SIG-M5 treated with dmso at 0.1 percent for 504 hours (cell line): ENCODE measurements at regions not wholly inside any gene's neighbourhood (a gene's known extent, or its start where the extent isn't known, plus 50 kb on each side); places are given as distances from the start of the nearest gene placed in this dataset.

Experiments used
- DNase-seq: peaks from one replicate; lab custom pipeline; 2025; ENCODE audit not compliant: unreplicated experiment; lab: John Stamatoyannopoulos, UW

- DNase-seq = no peak
Measured at GRCh38 chr16:6335072-6335471, 997.6 kb upstream of the RBFOX1 start.

GRCh38 chr16:6331770-6332169, 1000.9 kb upstream of the RBFOX1 start:
- no peak for DNase-seq

- no peak for DNase-seq
Measured at GRCh38 chr16:6317934-6318333, 1014.7 kb upstream of the RBFOX1 start.

GRCh38 chr16:6309271-6309670, 1023.4 kb upstream of the RBFOX1 start:
- DNase-seq = no peak

- DNase-seq = no peak
Measured at GRCh38 chr16:6308176-6308575, 1024.5 kb upstream of the RBFOX1 start.

- DNase-seq = no peak
Measured at GRCh38 chr16:6300523-6300922, 1032.1 kb upstream of the RBFOX1 start.

- DNase-seq = no peak
Measured at GRCh38 chr16:6297666-6298410, 1034.8 kb upstream of the RBFOX1 start.

- DNase-seq = no peak
Measured at GRCh38 chr16:6286176-6286575, 1046.5 kb upstream of the RBFOX1 start.

- DNase-seq = no peak
Measured at GRCh38 chr16:6284731-6285130, 1047.9 kb upstream of the RBFOX1 start.

GRCh38 chr16:6281994-6282393, 1050.7 kb upstream of the RBFOX1 start:
- DNase-seq = no peak

GRCh38 chr16:6281274-6281673, 1051.4 kb upstream of the RBFOX1 start:
- no peak for DNase-seq

GRCh38 chr16:6280055-6280454, 1052.6 kb upstream of the RBFOX1 start:
- no peak for DNase-seq

GRCh38 chr16:6279286-6279685, 1053.4 kb upstream of the RBFOX1 start:
- no peak for DNase-seq

- DNase-seq = no peak
Measured at GRCh38 chr16:6274351-6274750, 1058.3 kb upstream of the RBFOX1 start.

- no peak for DNase-seq
Measured at GRCh38 chr16:6267682-6268081, 1065.0 kb upstream of the RBFOX1 start.

GRCh38 chr16:6266703-6267102, 1065.9 kb upstream of the RBFOX1 start:
- DNase-seq = no peak

GRCh38 chr16:6265968-6266367, 1066.7 kb upstream of the RBFOX1 start:
- DNase-seq = no peak

- no peak for DNase-seq
Measured at GRCh38 chr16:6258056-6258455, 1074.6 kb upstream of the RBFOX1 start.

GRCh38 chr16:6252541-6252940, 1080.1 kb upstream of the RBFOX1 start:
- DNase-seq = no peak

- no peak for DNase-seq
Measured at GRCh38 chr16:6250511-6250910, 1082.1 kb upstream of the RBFOX1 start.

- no peak for DNase-seq
Measured at GRCh38 chr16:6249863-6250262, 1082.8 kb upstream of the RBFOX1 start.

- no peak for DNase-seq
Measured at GRCh38 chr16:6248199-6248598, 1084.4 kb upstream of the RBFOX1 start.

GRCh38 chr16:6247775-6248174, 1084.9 kb upstream of the RBFOX1 start:
- no peak for DNase-seq
